ENCODE measurements at regions not wholly inside any gene's neighbourhood (a gene's known extent, or its start where the extent isn't known, plus 50 kb on each side); places are given as distances from the start of the nearest gene placed in this dataset.
A peak's percentile ranks its signal among the peaks of the same experiment; 100 is the strongest.

GRCh38 chrX:51798701-51799100 is 55.5 kb downstream of the GSPT2 start:
- DNase-seq = peak; percentile 26

DNA sequence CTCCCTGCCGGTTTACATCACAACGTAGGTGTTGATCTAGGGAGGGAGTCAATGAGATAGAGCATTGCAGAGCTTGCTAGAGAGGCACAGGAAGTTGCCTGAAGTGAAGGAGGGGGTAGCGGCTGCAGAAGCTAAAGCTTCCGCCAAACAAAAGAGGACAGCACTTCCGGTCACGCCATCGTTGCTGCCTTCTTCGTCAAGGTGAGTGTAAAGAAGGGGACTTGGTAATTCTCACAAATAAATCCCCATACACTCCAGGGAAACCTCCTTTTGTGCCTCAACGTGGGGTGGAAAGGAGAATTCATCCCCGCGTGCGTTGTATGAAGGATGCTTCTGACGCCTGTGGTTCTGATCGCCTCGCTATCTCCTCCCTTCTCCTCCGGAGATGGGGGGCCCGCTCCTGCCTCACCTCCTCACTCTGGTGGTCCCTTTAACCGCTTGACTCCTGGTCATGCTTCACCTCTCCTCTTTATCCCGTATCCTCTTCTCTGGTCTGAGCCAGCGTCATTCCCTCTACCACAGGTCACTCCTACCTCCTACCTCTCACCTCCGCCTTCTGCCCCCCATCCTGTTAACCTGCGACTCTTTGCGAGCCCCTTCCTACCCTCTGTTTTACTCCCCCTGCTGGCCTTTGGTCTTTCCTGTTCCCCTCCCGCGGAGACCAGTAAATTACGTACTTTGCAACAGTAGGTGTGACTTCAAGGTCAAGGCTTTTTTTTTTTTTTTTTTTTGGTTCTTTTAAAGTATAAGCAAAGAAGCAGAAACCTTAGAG is 59.9 kb downstream of the GSPT2 start:
- peak; percentile 67 for DNase-seq

GRCh38 chrX:51803833-51804232 is 60.6 kb downstream of the GSPT2 start:
- DNase-seq = no peak

DNA sequence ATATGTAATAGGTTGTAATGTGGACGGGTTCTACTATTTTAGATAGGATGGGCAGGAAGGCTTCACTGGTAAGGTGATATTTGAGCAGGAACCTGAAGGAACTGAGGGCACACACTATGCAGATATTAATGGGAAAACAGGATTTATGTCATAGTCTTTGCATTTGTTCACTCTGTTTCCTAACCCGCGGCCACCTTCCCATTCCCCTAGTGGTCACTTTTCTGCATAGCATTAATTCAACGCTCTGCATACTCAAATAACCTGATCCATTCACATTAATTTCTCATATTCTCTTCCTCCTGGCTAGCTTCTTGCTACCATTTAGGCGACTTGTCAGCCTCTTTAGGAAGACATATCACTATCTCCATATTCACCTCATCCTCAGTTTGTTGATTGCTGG is 61.5 kb downstream of the GSPT2 start:
- DNase-seq = no peak

DNA sequence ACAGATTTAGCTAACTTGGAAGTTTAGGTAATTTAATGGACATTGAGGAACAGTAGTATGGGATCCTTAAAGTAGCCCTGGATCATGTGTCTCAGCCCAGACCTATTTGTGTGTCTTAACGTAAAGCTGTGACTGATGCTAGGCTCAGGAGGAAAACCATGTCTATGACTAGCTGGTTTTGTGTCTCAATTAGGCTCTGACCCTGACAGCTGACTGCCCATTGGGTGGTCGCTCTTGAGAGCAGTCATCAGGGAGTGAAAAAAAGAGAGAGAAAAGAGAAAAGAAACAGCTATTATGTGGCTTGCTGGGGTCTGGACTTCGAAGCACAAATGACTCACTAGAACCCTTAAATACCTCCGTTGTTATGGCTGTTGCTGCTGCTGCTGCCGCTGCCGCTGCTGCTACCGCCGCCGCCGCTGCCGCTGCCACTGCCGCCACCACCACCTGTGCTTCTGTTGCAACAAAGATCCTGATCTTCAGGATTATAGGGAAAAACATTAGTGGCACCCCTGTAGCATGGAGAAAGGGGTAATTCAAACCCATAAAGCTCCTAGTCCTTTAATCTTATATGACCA is 70.7 kb downstream of the GSPT2 start:
- no peak for DNase-seq

DNA sequence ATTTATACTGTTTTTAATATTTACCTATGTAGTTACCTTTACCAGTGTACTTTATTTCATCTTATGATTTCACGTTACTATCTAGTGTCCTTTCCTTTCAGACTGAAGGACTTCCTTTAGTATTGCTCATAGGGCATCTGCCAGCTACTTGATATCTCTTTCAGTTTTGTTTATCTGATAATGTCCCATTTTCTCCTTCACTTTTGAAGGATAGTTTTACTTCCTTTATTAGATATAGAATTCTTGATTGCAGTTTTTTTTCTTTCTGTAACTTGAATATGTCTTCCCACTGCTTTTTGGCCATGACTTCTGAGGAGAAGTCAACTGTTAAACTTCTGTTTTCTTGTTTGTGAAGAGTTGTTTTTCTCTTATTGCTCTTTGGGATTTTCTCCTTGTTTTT is 69.4 kb upstream of the MAGED1 start:
- DNase-seq = no peak

GRCh38 chrX:51825436-51825835 is 68.0 kb upstream of the MAGED1 start:
- DNase-seq = no peak

DNA sequence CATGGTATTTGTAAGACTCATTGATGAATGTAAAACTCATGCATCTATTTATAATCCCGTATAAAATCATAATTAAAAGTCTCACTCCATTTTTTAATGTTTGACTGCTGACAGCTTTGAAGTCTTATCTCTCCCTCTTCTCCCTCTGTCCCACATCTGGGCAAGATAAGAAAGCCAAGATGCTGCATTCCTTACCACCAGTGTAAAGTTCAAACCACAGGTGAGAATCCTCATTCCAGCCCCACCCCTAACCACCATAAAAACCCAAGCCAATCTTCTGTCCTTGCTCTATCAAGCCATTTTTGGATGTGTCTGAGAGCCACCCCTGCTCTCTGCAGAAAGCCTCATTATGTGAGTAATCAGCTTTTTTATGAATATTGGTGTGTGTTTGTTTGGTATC is 59.3 kb upstream of the MAGED1 start:
- no peak for DNase-seq

- no peak for DNase-seq
These were observed 56.6 kb upstream of the MAGED1 start for GRCh38 chrX:51836823-51837222.

GRCh38 chrX:51837451-51837850 is 56.0 kb upstream of the MAGED1 start:
- DNase-seq = peak; percentile 44

DNA sequence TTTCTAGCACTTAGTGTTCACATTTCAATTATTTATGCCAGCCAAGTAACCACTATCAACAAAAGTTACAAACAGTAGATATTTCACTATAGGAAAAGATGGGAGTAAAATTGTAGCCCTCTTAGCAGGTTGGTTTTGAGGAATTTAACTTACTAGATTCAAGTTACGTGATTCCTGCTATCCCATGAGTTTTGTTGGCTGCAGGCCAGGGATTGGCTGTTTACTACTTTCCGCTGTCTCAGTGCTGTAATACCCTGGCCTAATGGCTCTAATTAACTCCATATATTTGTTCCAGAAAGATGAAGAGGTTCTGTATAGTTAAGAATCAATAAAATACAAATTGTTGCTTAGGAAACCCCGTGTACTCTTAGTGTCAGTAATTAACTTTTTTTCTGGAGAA is 55.5 kb upstream of the MAGED1 start:
- peak; percentile 79 for DNase-seq
